ENCODE measurements at regions not wholly inside any gene's neighbourhood (a gene's known extent, or its start where the extent isn't known, plus 50 kb on each side); places are given as distances from the start of the nearest gene placed in this dataset.

- FAIRE-seq (no peak), ATAC-seq (no peak)
- CTCF ChIA-PET = no interaction called here
These were observed 1174.7 kb downstream of the ZPLD1 start for GRCh38 chr3:103609472-103609871.

More at GRCh38 chr3:103609472-103609871, 1174.7 kb downstream of the ZPLD1 start:
- DNase-seq (ENCODE audit: low read depth, low spot score) = no peak
- no peak overlapping the region for H3K4me3 ChIP-seq
- POLR2A ChIA-PET = no interaction called here
- no peak overlapping the region for H3K27ac ChIP-seq (ENCODE audit: control insufficient read depth, insufficient read depth)
- H3K9ac ChIP-seq (ENCODE audit: control insufficient read depth, insufficient read depth, low read length) = no peak overlapping the region
- no peaks in the 10 kb centered on the region for H3K9me3 ChIP-seq (replicated peaks; ENCODE audit: control insufficient read depth, insufficient read depth, low read length)
- H3K4me2 ChIP-seq (ENCODE audit: control insufficient read depth, insufficient read depth) = no peak overlapping the region
- no peak overlapping the region for H2AFZ ChIP-seq (ENCODE audit: control insufficient read depth, low read depth, low read length)
- no TSS peak for BruUV-seq (replicated peaks)
- no peaks in the 10 kb centered on the region for H3K27me3 ChIP-seq (replicated peaks in 1 of 2; ENCODE audit: control insufficient read depth in 2 of 2, insufficient read depth in 2 of 2, low read length in 1 of 2)
- intact Hi-C loops (cut with micrococcal nuclease; ENCODE audit: unreplicated experiment) = no loop called here
- no peak for TF ChIP-seq RCOR1 (conservative IDR thresholded peaks at IDR 0.05; ENCODE audit: low read depth, low read length)
- TF ChIP-seq RAD21 (IDR thresholded peaks at IDR 0.05; ENCODE audit: insufficient read depth, low read depth, low read length) = 0 out of 2 replicates have a peak, but pooled peaks have one; percentile 17
- no peak for TF ChIP-seq E4F1 (IDR thresholded peaks at IDR 0.05; ENCODE audit: borderline replicate concordance, partially characterized antibody)
- no peak for TF ChIP-seq ASH2L (IDR thresholded peaks at IDR 0.05; ENCODE audit: borderline replicate concordance, low read depth)
- in situ Hi-C loops (cut with MboI) = no loop called here
- H3K4me1 ChIP-seq (ENCODE audit: control insufficient read depth, insufficient read depth, low read length) = no peaks in the 10 kb centered on the region
- SMC1A ChIA-PET (ENCODE audit: uncharacterized antibody, unreplicated experiment) = no interaction called here
- H3K79me2 ChIP-seq (ENCODE audit: control insufficient read depth, insufficient read depth, low read length) = no peaks in the 10 kb centered on the region
- H4K20me1 ChIP-seq (ENCODE audit: control insufficient read depth, insufficient read depth) = no peaks in the 10 kb centered on the region
- no peaks in the 10 kb centered on the region for H3K36me3 ChIP-seq (ENCODE audit: control insufficient read depth in 2 of 2, insufficient read depth in 2 of 2, low read length in 1 of 2)
- RAD21 ChIA-PET (ENCODE audit: unreplicated experiment) = no interaction called here
- WGBS (ENCODE audit: insufficient coverage, insufficient replicate concordance, low lambda C conversion rate, missing lambda C conversion rate) = 45% methylated on average over 2 of the region's 2 CpGs
